ENCODE measurements at regions not wholly inside any gene's neighbourhood (a gene's known extent, or its start where the extent isn't known, plus 50 kb on each side); places are given as distances from the start of the nearest gene placed in this dataset.

- H3K27ac ChIP-seq, result no peak overlapping the region
- TF ChIP-seq POLR2AphosphoS5 (IDR thresholded peaks at IDR 0.05; ENCODE audit: borderline replicate concordance, low read depth, low read length) (no peak), EZH2 (IDR thresholded peaks at IDR 0.05) (no peak), FOXP2 (optimal IDR thresholded peaks at IDR 0.05; ENCODE audit: control extremely low read depth, extremely low read length, insufficient read depth) (no peak)
- no peak overlapping the region for H3K9ac ChIP-seq (ENCODE audit: insufficient read length)
- DNase-seq (ENCODE audit: low read depth, low spot score), result no peak
- H3K9me3 ChIP-seq (ENCODE audit: low read depth, low read length), result no peaks in the 10 kb centered on the region
- no peaks in the 10 kb centered on the region for H3K36me3 ChIP-seq (ENCODE audit: insufficient read depth, low read length)
- H3K4me3 ChIP-seq, result no peak overlapping the region
Observed at GRCh38 chr17:83193336-83194185, 114.2 kb downstream of the METRNL start.

DNA sequence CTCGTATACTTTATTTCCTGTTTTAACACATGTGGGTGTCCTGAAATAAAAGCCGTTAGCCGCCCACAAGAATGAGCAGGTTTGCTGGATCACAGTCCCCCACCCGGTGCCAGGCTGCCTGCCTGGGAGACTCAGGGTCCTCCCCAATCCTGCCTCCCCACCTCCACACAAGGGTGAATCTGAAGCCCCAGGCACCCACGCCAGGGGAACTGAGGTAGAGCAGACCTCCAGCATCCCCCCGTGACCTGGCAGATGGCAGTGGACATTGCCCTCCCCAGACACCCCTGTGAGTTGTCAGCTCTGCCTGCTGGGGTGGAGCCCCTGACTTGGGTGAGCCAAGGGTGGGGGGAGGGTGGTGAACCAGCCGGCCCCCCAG is 114.8 kb downstream of the METRNL start:
- TF ChIP-seq POLR2AphosphoS5 (IDR thresholded peaks at IDR 0.05; ENCODE audit: borderline replicate concordance, low read depth, low read length), result no peak
- TF ChIP-seq EZH2 (IDR thresholded peaks at IDR 0.05), result no peak
- TF ChIP-seq FOXP2 (optimal IDR thresholded peaks at IDR 0.05; ENCODE audit: control extremely low read depth, extremely low read length, insufficient read depth), result no peak
- no peak overlapping the region for H3K27ac ChIP-seq
- no peaks in the 10 kb centered on the region for H3K36me3 ChIP-seq (ENCODE audit: insufficient read depth, low read length)
- H3K9ac ChIP-seq (ENCODE audit: insufficient read length), result no peak overlapping the region
- DNase-seq (ENCODE audit: low read depth, low spot score), result no peak
- H3K4me3 ChIP-seq, result no peak overlapping the region
- no peaks in the 10 kb centered on the region for H3K9me3 ChIP-seq (ENCODE audit: low read depth, low read length)

GRCh38 chr17:83194761-83195329 is 115.4 kb downstream of the METRNL start:
- DNase-seq (ENCODE audit: low read depth, low spot score), result no peak
- Histone ChIP-seq H3K27ac (no peak overlapping the region), H3K9ac (ENCODE audit: insufficient read length) (no peak overlapping the region), H3K4me3 (no peak overlapping the region), H3K36me3 (ENCODE audit: insufficient read depth, low read length) (no peaks in the 10 kb centered on the region), H3K9me3 (ENCODE audit: low read depth, low read length) (no peaks in the 10 kb centered on the region)
- TF ChIP-seq POLR2AphosphoS5 (IDR thresholded peaks at IDR 0.05; ENCODE audit: borderline replicate concordance, low read depth, low read length) (no peak), EZH2 (IDR thresholded peaks at IDR 0.05) (no peak), FOXP2 (optimal IDR thresholded peaks at IDR 0.05; ENCODE audit: control extremely low read depth, extremely low read length, insufficient read depth) (no peak)

DNA sequence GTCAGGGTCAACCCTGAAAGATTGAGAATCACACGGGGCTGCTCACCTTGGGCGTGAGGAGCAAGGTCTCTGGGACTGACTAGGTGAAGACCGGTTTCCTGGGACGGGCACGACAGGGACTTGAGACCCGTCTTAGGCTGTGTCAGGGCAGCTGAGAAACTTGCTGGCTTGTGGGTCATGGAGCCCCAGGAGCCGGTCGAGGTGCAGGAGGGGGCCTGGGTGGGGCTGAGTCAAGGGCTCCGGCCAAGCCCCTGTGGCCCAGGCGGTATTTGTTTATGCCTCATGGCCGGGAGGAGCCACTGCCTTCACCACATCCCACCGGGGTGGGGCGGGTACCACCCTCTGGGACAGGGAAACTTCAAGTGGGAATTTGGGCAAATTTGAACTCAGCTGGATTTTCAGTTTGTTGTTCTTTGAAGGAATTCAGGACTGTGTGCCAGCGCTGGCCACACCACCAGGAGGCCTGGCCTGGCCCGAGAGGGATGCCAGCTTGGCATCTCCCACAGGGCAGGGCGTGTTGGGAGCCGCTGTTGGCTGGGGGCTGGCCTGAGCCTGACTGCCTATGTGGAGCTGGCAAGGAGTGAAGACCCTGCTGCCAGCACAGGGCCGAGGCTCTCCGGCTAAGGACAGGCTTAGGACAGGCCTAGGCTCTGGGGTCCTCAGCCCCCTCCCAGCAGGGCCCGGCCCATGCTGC is 116.1 kb downstream of the METRNL start:
- Histone ChIP-seq H3K36me3 (ENCODE audit: insufficient read depth, low read length) (no peaks in the 10 kb centered on the region), H3K9ac (ENCODE audit: insufficient read length) (no peak overlapping the region), H3K4me3 (no peak overlapping the region), H3K27ac (no peak overlapping the region), H3K9me3 (ENCODE audit: low read depth, low read length) (no peaks in the 10 kb centered on the region)
- DNase-seq (ENCODE audit: low read depth, low spot score), result no peak
- no peak for TF ChIP-seq EZH2 (IDR thresholded peaks at IDR 0.05)
- TF ChIP-seq POLR2AphosphoS5 (IDR thresholded peaks at IDR 0.05; ENCODE audit: borderline replicate concordance, low read depth, low read length), result no peak
- TF ChIP-seq FOXP2 (optimal IDR thresholded peaks at IDR 0.05; ENCODE audit: control extremely low read depth, extremely low read length, insufficient read depth), result no peak

DNA sequence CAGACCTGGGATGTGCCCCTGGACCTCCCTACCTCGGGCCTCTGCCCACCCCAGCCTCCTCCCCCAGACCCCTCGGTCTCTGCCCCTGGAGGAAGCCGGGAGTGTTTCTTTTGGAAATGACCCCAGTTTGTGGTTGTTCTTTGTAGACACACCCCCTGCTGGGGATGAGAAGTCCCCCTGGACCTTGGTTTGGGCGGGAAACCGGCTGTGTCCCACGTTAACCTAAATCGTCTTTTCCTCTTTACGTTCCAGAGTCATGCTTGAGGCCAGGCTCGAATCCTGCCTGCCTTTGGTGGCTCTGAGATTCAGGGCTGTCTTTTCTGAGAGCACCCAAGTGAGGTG is 116.6 kb downstream of the METRNL start:
- DNase-seq (ENCODE audit: low read depth, low spot score), result no peak
- no peak for TF ChIP-seq FOXP2 (optimal IDR thresholded peaks at IDR 0.05; ENCODE audit: control extremely low read depth, extremely low read length, insufficient read depth)
- no peak for TF ChIP-seq EZH2 (IDR thresholded peaks at IDR 0.05)
- TF ChIP-seq POLR2AphosphoS5 (IDR thresholded peaks at IDR 0.05; ENCODE audit: borderline replicate concordance, low read depth, low read length), result no peak
- Histone ChIP-seq H3K36me3 (ENCODE audit: insufficient read depth, low read length) (no peaks in the 10 kb centered on the region), H3K4me3 (no peak overlapping the region), H3K9ac (ENCODE audit: insufficient read length) (no peak overlapping the region), H3K27ac (no peak overlapping the region), H3K9me3 (ENCODE audit: low read depth, low read length) (no peaks in the 10 kb centered on the region)

- Histone ChIP-seq H3K36me3 (ENCODE audit: insufficient read depth, low read length) (no peaks in the 10 kb centered on the region), H3K4me3 (no peak overlapping the region), H3K9ac (ENCODE audit: insufficient read length) (no peak overlapping the region), H3K9me3 (ENCODE audit: low read depth, low read length) (no peaks in the 10 kb centered on the region), H3K27ac (no peak overlapping the region)
- TF ChIP-seq FOXP2 (optimal IDR thresholded peaks at IDR 0.05; ENCODE audit: control extremely low read depth, extremely low read length, insufficient read depth) (no peak), POLR2AphosphoS5 (IDR thresholded peaks at IDR 0.05; ENCODE audit: borderline replicate concordance, low read depth, low read length) (no peak), EZH2 (IDR thresholded peaks at IDR 0.05) (no peak)
- DNase-seq (ENCODE audit: low read depth, low spot score), result no peak
Observed at GRCh38 chr17:83196366-83196765, 117.0 kb downstream of the METRNL start.

GRCh38 chr17:83196973-83197880 is 117.8 kb downstream of the METRNL start:
- H3K27ac ChIP-seq, result no peak overlapping the region
- H3K9me3 ChIP-seq (ENCODE audit: low read depth, low read length), result no peaks in the 10 kb centered on the region
- no peaks in the 10 kb centered on the region for H3K36me3 ChIP-seq (ENCODE audit: insufficient read depth, low read length)
- TF ChIP-seq POLR2AphosphoS5 (IDR thresholded peaks at IDR 0.05; ENCODE audit: borderline replicate concordance, low read depth, low read length), result no peak
- TF ChIP-seq EZH2 (IDR thresholded peaks at IDR 0.05), result no peak
- TF ChIP-seq FOXP2 (optimal IDR thresholded peaks at IDR 0.05; ENCODE audit: control extremely low read depth, extremely low read length, insufficient read depth), result no peak
- DNase-seq (ENCODE audit: low read depth, low spot score), result no peak
- no peak overlapping the region for H3K4me3 ChIP-seq
- no peak overlapping the region for H3K9ac ChIP-seq (ENCODE audit: insufficient read length)
